ENCODE measurements at regions not wholly inside any gene's neighbourhood (a gene's known extent, or its start where the extent isn't known, plus 50 kb on each side); places are given as distances from the start of the nearest gene placed in this dataset.

DNA sequence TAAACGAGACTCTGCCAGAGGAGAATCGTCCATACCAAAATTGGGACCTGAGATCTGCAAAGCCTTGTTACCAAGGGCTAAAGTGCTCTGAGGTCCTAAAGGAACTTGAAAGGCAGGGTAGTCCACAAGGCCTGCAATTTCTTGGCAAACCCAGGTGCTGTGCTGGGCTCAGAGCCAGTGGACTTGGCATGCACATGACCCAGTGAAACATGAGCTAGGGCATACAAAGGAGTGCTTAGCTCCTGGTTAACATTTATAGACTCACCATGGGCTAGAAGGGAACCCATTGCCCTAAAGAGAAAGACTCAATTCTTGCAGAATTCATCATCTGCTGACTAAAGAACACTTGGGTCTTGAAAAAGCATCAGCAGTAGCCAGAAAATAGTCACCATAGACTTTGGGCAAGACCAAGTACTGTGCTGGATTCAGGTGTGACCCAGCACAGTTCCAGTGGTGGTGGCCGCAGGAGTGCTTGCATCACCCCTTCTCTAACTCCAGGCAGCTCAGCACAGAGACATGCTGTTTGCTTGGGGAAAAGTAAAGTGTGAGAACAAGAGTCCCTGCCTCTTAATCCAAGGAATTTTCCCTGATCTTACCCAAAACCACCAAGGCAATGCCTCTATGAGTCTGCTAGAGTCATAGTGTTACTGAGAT, 1069.4 kb upstream of the ADGRL2 start:
- H3K27me3 ChIP-seq (replicated peaks; ENCODE audit: control insufficient read depth, insufficient read depth, low read length) = no peaks in the 10 kb centered on the region
- H3K4me3 ChIP-seq (replicated peaks; ENCODE audit: low read depth, low read length) = no peak overlapping the region
- no peak for DNase-seq (ENCODE audit: extremely low read depth, insufficient read length)
- TF ChIP-seq, protein P1, sequence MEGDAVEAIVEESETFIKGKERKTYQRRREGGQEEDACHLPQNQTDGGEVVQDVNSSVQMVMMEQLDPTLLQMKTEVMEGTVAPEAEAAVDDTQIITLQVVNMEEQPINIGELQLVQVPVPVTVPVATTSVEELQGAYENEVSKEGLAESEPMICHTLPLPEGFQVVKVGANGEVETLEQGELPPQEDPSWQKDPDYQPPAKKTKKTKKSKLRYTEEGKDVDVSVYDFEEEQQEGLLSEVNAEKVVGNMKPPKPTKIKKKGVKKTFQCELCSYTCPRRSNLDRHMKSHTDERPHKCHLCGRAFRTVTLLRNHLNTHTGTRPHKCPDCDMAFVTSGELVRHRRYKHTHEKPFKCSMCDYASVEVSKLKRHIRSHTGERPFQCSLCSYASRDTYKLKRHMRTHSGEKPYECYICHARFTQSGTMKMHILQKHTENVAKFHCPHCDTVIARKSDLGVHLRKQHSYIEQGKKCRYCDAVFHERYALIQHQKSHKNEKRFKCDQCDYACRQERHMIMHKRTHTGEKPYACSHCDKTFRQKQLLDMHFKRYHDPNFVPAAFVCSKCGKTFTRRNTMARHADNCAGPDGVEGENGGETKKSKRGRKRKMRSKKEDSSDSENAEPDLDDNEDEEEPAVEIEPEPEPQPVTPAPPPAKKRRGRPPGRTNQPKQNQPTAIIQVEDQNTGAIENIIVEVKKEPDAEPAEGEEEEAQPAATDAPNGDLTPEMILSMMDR (IDR thresholded peaks at IDR 0.05; ENCODE audit: insufficient read depth, low read length, poor library complexity, severe bottlenecking) = no peak
- H3K36me3 ChIP-seq (ENCODE audit: control insufficient read depth, insufficient read depth, low read length) = no peaks in the 10 kb centered on the region

DNA sequence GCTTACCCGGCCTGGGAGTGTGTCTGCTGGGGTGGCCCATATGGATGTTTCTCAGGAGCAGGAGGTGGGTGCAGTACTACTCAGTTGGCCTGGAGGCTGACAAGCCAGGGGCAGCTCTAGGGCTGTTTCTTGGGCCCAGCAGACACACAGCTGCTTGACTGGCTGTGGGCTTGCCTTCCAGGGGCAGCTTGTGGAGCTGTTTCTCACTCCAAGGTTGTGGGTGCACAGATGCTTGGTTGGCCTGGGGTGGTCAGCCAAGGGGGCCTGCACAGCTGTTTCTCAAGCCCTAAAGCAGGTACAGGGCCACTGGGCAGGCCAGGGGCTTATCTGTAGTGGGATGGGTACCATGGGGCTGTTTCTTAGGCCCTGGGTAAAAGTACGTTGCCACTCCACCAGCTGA, 1078.1 kb upstream of the ADGRL2 start:
- no peak for DNase-seq (ENCODE audit: extremely low read depth, insufficient read length)
- H3K36me3 ChIP-seq (ENCODE audit: control insufficient read depth, insufficient read depth, low read length) = no peaks in the 10 kb centered on the region
- no peak overlapping the region for H3K4me3 ChIP-seq (replicated peaks; ENCODE audit: low read depth, low read length)
- TF ChIP-seq, protein P1 (IDR thresholded peaks at IDR 0.05; ENCODE audit: insufficient read depth, low read length, poor library complexity, severe bottlenecking) = no peak
- H3K27me3 ChIP-seq (replicated peaks; ENCODE audit: control insufficient read depth, insufficient read depth, low read length) = no peaks in the 10 kb centered on the region

DNA sequence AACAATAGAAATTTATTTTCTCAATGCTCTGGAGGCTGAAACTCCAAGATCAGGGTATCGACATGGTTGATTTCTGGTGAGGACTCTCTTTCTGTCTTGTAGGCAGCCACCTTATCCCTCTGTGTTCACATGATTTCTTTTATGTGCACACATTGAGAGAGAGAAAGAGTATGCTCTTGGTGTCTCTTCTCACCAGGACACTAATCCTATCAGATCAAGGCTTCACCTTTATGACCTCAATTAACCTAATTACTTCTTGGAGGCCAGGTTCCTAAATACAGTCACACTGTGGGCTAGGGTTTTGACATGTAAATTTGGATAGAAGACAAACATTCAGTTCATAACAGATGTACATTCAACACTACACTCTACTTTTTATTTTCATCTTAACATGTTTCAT, 1094.2 kb upstream of the ADGRL2 start:
- TF ChIP-seq, protein P1 (IDR thresholded peaks at IDR 0.05; ENCODE audit: insufficient read depth, low read length, poor library complexity, severe bottlenecking) = no peak
- no peaks in the 10 kb centered on the region for H3K27me3 ChIP-seq (replicated peaks; ENCODE audit: control insufficient read depth, insufficient read depth, low read length)
- DNase-seq (ENCODE audit: extremely low read depth, insufficient read length) = no peak
- no peaks in the 10 kb centered on the region for H3K36me3 ChIP-seq (ENCODE audit: control insufficient read depth, insufficient read depth, low read length)
- H3K4me3 ChIP-seq (replicated peaks; ENCODE audit: low read depth, low read length) = no peak overlapping the region

DNA sequence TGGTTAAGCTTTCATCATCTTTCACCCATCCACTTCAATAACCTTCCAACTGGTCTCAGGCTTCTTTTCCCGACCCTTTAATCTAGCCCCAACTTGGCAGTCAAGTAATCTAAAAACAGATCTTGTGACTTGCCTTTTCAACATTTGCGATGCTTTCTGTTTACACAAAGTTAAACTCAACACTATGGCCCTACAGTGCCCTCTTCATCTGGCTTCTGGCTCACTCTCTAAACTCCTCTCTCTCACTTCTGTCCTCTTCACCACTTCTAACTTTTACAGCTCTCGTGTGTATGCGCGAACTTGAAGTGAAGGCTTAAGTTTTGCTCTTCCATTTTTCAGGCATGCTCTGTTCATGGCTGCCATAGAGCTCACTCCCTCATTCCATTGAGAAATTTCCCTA, 1122.3 kb upstream of the ADGRL2 start:
- H3K27me3 ChIP-seq (replicated peaks; ENCODE audit: control insufficient read depth, insufficient read depth, low read length) = no peaks in the 10 kb centered on the region
- no peaks in the 10 kb centered on the region for H3K36me3 ChIP-seq (ENCODE audit: control insufficient read depth, insufficient read depth, low read length)
- no peak overlapping the region for H3K4me3 ChIP-seq (replicated peaks; ENCODE audit: low read depth, low read length)
- TF ChIP-seq, protein P1 (IDR thresholded peaks at IDR 0.05; ENCODE audit: insufficient read depth, low read length, poor library complexity, severe bottlenecking) = no peak
- no peak for DNase-seq (ENCODE audit: extremely low read depth, insufficient read length)

DNA sequence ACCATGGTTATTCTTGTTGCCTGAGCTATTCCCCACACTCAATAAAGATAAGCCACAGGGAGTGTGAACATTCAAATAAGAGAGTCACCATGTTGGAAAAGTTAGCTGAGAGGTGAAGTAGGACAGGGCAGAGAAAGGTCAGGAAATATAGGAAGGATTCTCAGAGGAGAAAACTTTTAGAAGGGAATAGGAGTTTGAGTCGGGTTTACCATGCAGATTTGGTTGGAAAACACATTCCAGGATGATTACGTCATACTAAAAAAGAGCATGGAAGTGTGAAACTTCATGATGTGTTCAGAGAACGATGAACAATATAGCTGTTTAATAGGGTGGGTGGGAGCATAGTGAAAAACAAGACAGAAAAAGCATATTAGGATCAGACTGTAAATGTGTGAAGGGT, 1125.3 kb upstream of the ADGRL2 start:
- Histone ChIP-seq H3K36me3 (ENCODE audit: control insufficient read depth, insufficient read depth, low read length) (no peaks in the 10 kb centered on the region), H3K4me3 (replicated peaks; ENCODE audit: low read depth, low read length) (no peak overlapping the region), H3K27me3 (replicated peaks; ENCODE audit: control insufficient read depth, insufficient read depth, low read length) (no peaks in the 10 kb centered on the region)
- no peak for DNase-seq (ENCODE audit: extremely low read depth, insufficient read length)
- TF ChIP-seq, protein P1 (IDR thresholded peaks at IDR 0.05; ENCODE audit: insufficient read depth, low read length, poor library complexity, severe bottlenecking) = no peak

All from GM06990 (cell line).